OCI-LY7 (cell line): ENCODE measurements at regions not wholly inside any gene's neighbourhood (a gene's known extent, or its start where the extent isn't known, plus 50 kb on each side); places are given as distances from the start of the nearest gene placed in this dataset.
A peak's percentile ranks its signal among the peaks of the same experiment; 100 is the strongest.

Source experiments
- EZH2phosphoT487 ChIP-seq: fragments of 200-600 bp; sonication (generic); IDR thresholded peaks from 2 replicates; pipeline ENCODE4 v1.6.1; 2018; ENCODE audit warnings: low read depth, borderline replicate concordance, mild to moderate bottlenecking, mixed run types, antibody characterized with exemption, low read length, moderate library complexity, mixed read lengths
- TF ChIP-seq, protein P1 (sequence below): fragments of 200-600 bp; sonication (generic); conservative IDR thresholded peaks from 2 replicates; pipeline ENCODE4 v1.5.1; 2014; ENCODE audit warnings: mild to moderate bottlenecking, antibody characterized with exemption, low read length, moderate library complexity, mixed read lengths

DNA sequence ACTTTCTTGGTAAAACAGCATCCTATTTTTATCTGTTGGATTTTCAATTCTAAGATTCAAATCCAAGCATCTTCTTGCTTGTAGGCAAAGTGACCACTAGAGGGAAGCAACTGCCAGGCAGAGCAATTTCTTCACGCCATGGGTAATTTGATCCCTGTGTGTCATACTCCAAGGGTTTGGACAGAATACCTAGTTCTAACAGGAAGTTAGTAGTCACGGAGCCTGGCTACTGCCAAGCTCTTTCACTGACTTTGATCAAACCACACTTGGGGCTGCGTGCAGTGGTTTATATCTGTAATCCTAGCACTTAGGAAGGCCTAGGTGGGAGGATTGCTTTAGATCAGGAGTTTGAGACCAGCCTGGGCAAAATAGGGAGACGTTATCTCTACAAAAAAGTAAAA, 473.6 kb upstream of the TNC start:
- TF ChIP-seq, protein P1, sequence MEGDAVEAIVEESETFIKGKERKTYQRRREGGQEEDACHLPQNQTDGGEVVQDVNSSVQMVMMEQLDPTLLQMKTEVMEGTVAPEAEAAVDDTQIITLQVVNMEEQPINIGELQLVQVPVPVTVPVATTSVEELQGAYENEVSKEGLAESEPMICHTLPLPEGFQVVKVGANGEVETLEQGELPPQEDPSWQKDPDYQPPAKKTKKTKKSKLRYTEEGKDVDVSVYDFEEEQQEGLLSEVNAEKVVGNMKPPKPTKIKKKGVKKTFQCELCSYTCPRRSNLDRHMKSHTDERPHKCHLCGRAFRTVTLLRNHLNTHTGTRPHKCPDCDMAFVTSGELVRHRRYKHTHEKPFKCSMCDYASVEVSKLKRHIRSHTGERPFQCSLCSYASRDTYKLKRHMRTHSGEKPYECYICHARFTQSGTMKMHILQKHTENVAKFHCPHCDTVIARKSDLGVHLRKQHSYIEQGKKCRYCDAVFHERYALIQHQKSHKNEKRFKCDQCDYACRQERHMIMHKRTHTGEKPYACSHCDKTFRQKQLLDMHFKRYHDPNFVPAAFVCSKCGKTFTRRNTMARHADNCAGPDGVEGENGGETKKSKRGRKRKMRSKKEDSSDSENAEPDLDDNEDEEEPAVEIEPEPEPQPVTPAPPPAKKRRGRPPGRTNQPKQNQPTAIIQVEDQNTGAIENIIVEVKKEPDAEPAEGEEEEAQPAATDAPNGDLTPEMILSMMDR, result peak; percentile 80
- TF ChIP-seq EZH2phosphoT487, result no peak
